ENCODE measurements at regions not wholly inside any gene's neighbourhood (a gene's known extent, or its start where the extent isn't known, plus 50 kb on each side); places are given as distances from the start of the nearest gene placed in this dataset.
"Not testable (repeated sequence)": the region's sequence is repeated elsewhere in the genome, so short reads cannot be mapped to it uniquely, and the experiment has no call there.

- no peak for DNase-seq (ENCODE audit: low read depth in 3 of 3)
Observed at GRCh38 chr7:113030489-113030888, 56.1 kb downstream of the GPR85 start.

DNA sequence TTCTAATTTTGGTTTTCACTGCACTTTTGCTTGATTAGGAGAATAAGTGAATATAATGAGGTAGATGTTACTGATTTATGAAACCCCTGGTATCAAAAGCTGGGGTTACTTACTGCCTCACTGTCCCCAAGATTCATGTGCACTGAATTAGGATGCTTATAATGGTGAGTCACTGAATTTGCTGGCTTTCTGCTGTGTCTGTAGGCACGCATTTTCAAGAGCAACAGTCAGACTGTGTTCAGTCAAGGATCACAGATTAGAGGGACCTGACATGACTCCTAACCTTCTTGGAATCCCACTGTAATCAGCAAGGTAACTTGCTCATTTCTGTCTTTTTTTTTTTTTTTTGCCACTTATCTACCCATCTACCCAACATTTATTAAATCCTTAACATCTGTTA is 59.7 kb downstream of the GPR85 start:
- DNase-seq (ENCODE audit: low read depth in 3 of 3) = no peak

DNA sequence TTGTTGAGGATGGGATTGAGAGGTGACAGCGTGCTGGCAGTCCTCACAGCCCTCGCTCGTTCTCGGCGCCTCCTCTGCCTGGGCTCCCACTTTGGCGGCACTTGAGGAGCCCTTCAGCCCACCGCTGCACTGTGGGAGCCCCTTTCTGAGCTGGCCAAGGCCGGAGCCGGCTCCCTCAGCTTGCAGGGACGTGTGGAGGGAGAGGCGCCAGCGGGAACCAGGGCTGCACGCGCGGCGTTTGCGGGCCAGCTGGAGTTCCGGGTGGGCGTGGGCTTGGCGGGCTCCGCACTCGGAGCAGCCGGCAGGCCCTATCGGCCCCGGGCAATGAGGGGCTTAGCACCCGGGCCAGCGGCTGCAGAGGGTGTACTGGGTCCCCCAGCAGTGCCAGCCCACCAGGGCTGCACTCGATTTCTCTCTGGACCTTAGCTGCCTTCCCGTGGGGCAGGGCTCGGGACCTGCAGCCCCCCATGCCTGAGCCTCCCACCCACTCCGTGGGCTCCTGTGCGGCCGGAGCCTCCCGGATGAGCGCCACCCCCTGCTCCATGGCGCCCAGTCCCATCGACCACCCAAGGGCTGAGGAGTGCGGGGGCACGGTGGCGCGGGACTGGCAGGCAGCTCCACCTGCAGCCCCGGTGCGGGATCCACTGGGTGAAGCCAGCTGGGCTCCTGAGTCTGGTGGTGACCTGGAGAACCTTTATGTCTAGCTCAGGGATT is 69.3 kb downstream of the GPR85 start:
- not testable (repeated sequence) for DNase-seq (ENCODE audit: low read depth in 3 of 3)

DNA sequence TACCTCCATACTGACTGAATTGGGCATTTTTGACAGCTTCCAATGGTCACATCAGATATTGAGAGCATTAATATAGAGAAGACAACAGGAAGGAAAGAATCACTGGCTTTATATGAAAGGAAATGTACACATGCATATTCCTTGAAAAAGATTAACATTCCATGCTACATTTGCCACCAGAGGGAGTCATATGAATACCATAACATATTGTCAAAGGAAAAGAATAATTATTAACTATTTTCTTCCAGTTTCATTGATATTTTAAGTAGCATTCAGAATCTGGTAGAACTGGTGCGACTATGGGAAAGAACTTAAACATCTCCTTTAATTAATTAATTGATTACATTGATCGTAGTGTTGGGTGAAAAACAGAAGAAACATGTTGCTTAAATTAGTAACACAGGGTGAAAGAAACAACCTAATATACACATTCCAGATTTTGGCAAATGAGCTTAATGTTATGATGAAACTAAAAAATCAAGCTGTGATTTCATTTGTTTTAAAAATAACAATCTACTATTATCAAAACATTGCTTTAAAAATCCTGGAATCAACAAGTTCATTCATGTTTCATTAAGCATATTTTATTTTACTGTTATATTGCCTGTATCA is 71.5 kb downstream of the GPR85 start:
- no peak for DNase-seq (ENCODE audit: low read depth in 3 of 3)

GRCh38 chr7:113013761-113014449 is 72.7 kb downstream of the GPR85 start:
- DNase-seq (ENCODE audit: low read depth in 3 of 3) = no peak

- DNase-seq (ENCODE audit: low read depth in 3 of 3) = not testable (repeated sequence)
Observed at GRCh38 chr7:113012862-113013261, 73.8 kb downstream of the GPR85 start.

- DNase-seq (ENCODE audit: low read depth in 3 of 3) = no peak
Observed at GRCh38 chr7:113010377-113010776, 76.2 kb downstream of the GPR85 start.

DNA sequence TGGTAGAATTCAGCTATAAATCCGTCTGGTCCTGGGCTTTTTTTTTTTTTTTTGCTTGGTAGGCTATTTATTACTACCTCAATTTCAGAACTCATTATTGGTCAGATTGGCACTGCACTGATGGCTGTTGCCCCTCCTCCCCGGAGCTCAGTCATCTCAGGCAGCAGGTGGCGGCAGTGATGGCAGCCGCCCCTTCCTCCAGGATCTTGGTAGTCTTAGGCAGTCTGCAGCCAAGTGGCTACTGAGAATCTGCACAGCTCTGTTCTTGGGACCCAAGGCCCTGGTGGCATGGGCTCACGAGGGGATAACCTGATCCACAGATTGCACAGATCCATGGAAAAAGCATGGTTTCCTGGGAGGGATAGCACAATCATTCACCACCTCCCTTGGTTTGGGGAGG is 77.9 kb downstream of the GPR85 start:
- no peak for DNase-seq (ENCODE audit: low read depth in 3 of 3)

- DNase-seq (ENCODE audit: low read depth in 3 of 3) = no peak
Observed at GRCh38 chr7:113004726-113005454, 81.7 kb downstream of the GPR85 start.

DNA sequence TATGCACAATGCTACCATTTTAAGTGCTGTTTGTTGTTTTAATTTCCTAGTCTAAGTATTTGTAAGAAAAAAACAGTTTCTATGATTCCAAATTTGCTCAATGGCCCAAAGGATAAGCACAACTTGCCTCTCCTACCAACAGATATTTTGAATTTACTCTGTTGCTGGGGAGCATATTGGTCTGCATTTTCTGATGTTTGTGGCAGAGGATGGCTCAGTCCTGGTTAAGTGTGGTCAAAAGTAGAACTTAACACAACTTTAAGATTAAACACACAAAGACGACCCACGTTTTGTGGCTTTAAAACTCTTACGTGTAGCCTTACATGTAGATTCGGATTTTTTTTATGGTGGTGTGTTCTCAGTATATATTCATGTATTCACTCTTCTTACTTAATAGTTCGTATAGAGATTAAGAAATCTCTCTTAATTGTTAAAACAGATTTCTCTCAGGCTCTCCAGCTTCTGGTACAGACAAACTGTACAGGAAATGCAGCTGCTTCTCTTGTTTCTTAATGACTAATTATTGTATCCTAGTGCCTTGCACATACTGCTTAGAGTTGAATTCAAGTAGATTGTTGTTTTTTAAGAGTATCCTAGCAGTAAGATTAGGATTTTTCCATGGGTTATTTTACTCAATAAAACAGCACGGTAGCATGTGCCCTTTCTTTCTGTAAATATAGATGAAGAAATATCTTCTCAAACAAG is 86.2 kb downstream of the GPR85 start:
- DNase-seq (ENCODE audit: low read depth in 3 of 3) = no peak

DNA sequence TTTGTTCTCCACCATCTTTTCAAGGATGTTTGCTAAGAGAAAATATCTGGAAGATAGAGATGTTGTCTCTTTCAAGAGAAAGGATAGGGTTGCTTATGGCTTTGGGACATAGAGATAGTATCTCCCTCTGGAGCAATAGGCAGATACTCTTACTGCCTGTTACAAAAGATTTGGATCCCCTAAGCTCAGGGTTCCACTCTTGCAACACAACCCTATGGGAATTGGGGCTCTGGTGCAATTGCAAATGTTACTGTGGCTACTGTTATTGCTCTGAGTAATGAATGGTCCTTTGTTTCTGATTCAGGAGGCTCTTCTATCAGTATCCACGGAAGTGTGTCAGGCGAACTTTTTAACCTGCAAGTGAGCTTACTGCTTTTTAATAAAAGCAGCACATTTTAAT is 88.8 kb downstream of the GPR85 start:
- DNase-seq (ENCODE audit: low read depth in 3 of 3) = no peak

DNA sequence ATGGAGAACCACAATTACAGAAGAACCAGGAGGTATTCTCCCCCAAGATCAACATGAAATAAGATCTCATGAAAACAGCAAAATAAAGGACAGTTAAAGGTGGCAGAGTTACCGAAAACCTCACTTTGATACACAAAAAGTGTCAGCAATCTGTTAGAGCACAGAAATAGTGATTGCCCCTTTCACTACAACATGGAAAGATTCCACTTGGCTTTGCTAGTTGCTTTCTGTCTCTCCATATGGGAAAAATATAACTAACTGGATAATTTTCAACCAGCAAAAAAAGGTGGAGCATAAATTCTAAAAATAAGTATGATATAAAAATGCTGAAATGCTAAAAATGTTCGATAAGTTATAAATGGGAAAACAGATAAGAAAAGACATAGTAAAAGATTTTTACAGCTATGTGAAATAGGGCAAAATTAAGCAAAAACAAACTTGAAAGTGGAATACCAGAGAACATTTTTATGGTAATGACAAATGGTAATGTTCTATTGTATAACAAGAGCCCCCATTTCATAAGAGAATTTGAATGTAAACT is 90.2 kb downstream of the GPR85 start:
- DNase-seq (ENCODE audit: low read depth in 3 of 3) = no peak

GRCh38 chr7:112995059-112995824 is 91.4 kb downstream of the GPR85 start:
- no peak for DNase-seq (ENCODE audit: low read depth in 3 of 3)

- no peak for DNase-seq (ENCODE audit: low read depth in 3 of 3)
Observed at GRCh38 chr7:112994656-112995055, 92.0 kb downstream of the GPR85 start.

DNA sequence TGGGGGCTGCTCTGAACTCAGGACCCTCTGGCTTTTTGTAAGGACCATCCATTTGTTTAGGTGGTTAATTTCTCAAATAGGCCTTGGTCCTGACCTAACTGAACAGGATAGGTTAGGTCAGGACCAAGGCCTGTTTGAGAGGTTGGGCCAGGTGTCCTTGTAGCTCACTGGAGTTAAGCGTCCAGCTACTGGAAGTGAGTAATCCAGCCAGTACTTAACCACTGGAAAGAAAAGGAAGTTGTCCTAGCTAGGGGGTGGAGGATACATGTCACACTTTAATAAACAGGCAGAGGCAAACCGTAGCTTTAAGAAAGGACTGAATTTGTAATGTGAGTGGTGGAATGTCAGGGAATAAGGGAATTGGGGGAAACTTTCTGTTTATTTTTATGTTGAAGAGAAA is 96.0 kb downstream of the GPR85 start:
- no peak for DNase-seq (ENCODE audit: low read depth in 3 of 3)

DNA sequence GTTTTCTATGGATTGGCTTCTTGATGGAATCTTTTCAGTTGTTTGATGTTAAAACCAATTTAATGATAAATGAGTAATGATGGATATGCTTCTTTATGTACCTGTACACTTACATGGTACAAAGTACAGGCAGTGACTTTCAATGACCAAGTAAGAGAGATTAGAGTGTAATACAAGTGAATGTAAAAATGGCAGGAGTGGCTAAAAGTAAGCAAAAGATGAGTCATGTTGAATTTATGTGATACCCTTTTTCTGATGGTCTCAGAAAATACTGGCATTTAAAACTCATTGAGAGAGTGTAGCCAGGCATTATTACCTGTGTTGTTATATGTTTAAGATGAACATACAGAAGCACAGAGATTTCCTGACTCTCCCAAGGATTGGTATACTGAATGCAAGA is 97.1 kb downstream of the GPR85 start:
- no peak for DNase-seq (ENCODE audit: low read depth in 3 of 3)

GRCh38 chr7:112987171-112987570 is 99.5 kb downstream of the GPR85 start:
- DNase-seq (ENCODE audit: low read depth in 3 of 3) = no peak

DNA sequence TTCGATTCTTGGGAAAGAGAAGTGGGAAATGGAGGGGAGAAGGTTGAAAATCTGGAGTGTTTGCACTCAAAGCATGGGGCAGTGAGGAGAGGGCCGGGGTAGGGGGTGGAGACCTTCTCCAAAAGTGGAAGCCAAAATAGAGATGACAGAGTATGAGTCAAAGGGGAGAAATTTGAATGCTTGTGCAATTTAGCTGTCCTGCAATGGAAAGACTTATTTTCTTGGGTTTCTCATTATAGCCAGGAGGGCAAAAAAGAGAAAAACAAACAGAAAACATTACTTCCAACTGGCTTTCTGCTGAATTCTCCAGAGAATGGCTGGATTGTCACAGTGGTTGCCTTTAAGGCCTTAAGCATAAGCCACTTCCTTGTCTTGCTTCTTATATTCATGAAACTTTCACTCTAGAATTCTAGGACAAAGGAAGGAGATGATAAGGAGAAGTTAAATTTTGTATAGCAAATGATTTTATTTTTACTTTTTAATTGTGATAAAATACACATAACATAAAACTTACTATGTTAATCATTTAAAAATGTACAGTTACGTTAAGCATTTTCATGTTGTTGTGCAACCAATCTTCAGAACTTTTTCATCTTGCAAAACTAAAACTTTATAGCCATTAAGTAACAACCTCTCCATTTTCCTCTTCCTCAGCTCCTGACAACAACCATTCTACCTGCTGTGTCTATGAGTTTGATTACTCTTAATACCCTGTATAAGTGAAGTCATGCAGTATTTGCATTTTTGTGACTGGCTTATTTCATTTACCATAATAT is 100.2 kb downstream of the GPR85 start:
- DNase-seq (ENCODE audit: low read depth in 3 of 3) = no peak

- no peak for DNase-seq (ENCODE audit: low read depth in 3 of 3)
Observed at GRCh38 chr7:112985377-112985987, 101.1 kb downstream of the GPR85 start.
